GM18499 (cell line): ENCODE measurements at regions not wholly inside any gene's neighbourhood (a gene's known extent, or its start where the extent isn't known, plus 50 kb on each side); places are given as distances from the start of the nearest gene placed in this dataset.

Experiments
- ATAC-seq: cut with Tn5 transposase; IDR thresholded peaks from one replicate; pipeline ENCODE4 v1.9.1; 2021; ENCODE audit warnings: moderate number of reproducible peaks; ENCODE audit not compliant: insufficient read depth, unreplicated experiment

DNA sequence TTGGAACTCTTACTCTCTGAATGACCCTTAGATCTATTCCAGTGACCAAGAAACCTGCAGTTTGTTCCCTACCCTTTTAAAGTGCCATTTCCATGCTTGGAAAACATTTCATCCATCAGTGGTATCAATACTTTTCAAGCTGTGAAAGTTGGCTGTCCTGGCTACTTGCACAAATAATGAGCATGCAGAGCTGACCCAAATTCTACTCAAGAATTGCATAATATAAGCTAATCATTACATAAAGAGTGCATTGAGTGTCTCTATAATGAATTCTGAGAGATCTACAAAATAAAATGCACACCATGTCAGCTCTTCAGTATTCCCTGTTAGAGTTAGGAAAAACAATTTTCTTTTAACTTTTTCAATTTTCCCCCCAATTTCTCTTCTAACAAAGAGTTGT, 181.3 kb upstream of the HS3ST5 start:
- ATAC-seq, result no peak

DNA sequence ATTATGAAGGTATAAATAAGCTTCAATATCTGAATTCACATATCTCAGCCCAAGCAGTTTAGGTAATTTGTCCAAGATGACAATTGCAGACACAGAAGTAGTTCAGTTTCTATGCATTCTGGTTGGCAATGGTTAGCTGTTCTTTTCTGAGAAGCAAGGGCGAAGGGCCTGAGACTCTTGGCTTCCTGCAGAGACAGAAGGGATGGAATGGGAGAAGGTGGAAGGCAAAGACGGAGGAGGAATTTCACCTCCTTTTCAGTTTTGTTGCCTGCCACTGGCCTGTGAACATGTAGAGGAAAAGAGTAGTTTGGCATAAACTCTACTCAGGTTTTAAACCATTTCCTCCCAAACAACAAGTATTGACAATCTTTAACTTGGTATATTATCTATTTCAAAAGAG, 180.7 kb upstream of the HS3ST5 start:
- no peak for ATAC-seq

DNA sequence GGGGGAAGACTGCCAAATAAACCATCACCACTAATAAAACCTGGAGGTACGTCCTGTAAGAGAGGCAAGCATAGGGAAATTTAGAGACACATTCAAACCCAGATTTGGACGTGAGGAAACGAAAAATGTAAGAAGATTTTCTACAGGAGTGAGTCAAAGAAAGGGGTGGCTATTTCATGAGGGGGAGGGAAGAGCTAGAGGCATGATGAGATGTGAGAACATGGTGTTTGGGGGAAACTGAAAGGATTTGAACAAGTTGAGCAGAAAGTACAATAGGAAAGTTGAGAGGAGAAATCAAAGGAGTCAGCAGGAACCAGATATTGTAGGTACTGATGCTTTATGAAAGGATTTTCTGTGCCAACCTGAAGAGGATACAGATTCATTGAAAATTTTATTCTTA, 179.1 kb upstream of the HS3ST5 start:
- ATAC-seq, result no peak

DNA sequence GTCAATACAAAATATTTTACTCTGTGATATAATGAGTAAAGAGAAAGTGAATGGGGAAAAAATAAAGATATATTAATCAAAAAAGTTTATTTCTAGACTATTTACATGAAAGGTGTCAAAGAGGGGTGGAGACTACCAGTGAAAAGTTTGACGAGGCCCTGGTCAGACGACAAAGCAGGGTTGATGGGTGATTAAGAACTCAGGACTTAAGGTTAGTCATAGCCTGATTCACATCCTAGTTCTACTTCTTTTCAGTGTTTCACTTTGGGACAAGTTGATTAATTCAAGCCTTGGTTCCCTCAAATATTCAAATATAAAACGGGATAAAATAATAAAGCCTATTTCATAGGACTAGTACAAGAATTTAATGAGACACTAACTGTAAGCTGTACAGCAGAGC, 178.2 kb upstream of the HS3ST5 start:
- ATAC-seq, result no peak

DNA sequence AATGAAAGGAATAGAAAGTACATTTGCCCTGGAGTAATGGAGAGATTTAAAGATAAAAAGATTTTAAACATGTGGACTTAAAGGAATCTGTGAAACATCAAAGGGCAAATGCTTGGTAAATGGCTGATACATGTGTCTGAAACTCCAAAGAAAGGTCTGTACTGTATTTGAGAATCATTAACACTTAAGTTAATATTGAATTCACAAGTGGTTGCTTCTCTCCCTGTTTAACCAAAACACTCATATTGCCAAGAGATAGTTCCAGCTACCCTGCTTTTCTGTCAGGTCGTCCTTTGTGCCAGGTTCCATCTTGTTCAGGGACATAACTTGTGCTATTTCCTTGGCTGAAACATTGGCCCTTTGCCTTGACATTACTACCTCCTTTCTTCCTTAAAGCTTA, 171.3 kb upstream of the HS3ST5 start:
- ATAC-seq, result no peak

DNA sequence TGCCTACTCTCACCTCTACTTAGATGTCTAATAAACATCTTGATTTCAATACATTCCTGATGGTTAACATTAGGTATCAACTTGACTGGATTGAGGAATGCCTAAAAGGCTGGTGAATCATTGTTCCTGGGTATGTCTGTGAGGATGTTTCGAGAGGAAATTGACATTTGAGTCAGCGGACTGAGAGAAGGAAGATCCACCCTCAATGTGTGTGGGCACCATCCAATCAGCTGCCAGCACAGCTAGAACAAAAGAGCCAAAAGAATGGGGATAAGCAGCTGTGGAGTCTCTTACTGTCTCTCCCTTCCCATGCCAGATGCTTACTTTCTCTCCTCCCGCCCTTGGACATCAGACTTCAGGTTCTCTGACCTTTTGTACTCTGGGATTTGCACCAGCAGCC, 128.6 kb upstream of the HS3ST5 start:
- no peak for ATAC-seq

DNA sequence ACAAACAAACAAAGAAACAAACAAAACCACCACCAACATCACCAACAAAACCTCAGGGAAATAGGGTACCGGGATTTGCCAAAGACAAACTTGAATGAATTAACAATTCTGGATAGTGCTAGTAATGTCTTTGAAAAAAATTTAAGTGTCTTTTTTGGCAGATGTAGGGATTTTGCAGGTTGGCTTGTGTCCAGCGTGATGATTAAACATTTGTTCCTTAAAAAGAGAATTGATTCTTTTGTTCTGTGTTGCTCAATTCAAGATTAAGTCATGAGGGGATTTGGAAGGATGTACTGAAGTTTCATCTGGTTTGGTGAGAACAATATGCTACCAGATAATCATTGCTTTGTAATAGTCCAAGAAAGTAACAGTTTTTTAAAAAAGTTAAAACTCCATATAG, 125.1 kb upstream of the HS3ST5 start:
- no peak for ATAC-seq

DNA sequence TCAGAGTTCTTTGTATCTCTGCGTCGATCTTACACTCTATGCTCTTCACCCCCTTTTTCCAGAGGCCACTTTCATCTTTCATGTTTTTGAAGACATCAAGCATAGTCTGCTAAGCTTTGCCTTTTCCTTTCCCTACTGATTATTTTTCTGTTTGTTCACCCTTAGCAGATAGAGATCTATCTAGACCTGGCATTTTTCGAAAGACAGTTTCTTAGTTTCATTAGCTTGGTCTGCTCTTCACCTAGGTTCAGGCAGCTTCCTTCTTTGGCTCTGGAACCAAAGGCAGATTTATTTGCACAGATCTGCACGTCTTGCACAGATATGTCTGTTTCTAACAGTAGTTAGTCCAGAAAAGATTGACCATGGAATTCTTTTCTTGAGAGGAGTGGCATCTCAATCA, 122.7 kb upstream of the HS3ST5 start:
- no peak for ATAC-seq

DNA sequence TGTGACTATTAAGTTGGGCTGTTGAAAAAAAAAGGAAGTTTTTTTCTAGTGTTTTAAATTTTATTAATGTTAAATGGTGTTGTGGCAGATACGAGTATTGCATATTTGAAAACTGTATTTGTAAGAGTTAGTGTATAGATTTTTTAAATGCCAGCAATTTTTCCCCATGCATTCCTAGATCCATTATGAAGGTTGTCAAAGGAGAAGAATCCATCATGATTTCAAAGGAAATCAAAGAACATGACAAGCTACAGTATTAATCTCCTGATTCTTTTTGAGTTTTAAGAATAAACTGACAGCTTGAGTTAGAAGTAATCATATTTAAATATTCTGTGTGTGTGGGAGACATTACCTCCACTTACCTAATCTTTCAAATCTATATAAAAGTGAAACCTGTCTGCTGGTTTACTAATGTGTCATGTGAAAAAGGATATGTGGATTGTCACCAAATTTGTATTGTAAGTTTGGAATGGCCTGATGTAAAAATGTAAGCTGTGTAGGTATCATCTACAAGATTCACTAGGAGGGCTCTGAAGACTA, 111.0 kb upstream of the HS3ST5 start:
- ATAC-seq, result no peak

DNA sequence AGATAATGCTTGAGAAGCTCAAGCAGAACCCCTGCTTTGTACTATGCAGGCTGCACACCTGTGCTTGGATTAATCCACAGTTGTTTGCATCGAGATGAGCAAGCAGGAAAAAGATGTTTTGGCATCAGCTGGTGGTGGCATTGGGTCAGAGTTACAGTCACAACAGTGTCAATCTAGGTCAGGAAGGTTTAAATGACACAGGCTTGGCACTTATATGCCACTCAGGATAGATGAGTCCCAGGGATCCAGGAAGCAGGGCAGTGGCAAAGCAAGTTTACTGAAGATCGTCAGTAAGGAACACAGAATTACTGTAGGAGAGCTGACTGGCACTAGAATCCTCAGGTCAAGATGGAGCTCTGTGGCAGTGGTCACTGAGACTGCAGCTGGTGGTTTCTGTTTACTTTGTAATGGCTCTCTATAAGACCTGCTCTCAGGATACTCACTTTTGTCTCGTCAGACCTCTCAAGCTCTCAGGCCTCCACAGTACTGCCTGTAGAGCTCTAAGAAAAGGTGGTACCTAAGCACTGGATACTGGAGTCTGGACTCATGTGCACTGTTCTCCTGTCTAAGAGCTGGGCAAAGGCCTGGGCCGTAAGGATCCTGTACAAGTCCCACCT, 110.1 kb upstream of the HS3ST5 start:
- ATAC-seq, result no peak

DNA sequence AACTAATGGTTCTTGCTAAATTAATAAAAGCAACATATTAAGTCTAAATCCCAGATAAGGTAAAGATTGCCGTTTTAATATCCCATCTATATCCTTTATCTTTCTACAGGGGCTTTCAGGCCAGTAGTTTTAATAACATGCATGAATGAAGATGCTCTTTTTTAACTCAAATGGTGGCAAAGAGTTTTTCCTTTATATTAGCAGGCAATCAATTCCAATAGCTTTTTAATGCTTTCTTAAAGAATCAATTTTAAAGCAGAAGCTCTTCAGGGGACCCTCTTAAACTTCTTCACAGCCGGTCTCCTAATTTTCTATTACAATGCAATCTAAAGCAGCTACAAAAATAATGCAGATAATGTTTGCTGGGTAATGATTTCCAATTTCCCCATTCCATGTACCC, 107.8 kb upstream of the HS3ST5 start:
- ATAC-seq, result no peak

DNA sequence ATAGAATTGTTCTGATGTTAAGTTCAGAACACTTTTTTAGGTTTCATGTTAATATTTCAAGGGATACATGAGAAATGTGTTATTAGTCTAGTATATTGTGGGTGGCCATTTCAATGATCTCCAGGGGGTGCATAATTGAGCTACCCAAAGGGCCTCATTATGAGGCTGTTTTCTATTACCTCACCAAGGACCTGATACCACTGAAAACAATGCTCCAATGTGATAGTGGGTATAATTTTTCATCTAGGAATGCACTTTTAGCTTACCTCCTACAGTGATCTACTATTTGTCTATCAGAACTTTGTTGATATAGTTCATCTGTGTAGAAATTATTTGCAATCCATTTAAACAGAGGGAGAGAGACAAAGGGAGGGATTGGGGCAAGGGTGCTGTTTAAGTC, 106.8 kb upstream of the HS3ST5 start:
- ATAC-seq, result no peak

DNA sequence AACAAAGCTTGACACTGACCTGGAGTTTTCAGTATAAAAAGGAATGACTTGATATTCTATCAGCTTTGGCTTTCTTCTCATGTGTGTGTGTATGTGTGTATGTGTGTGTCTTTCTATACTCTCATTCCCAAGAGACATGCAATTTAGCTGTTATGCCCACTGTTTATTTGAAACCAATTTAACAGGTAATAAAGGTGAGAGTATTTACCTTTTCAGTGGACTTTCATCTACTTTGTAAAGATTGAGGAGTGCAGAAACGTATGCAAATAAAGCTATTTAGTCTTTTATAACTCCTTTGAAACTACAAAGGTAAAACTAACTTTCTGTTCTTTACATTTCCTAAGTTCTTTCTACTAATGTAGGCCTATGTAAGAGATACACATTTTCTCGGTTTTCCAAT, 103.5 kb upstream of the HS3ST5 start:
- no peak for ATAC-seq

DNA sequence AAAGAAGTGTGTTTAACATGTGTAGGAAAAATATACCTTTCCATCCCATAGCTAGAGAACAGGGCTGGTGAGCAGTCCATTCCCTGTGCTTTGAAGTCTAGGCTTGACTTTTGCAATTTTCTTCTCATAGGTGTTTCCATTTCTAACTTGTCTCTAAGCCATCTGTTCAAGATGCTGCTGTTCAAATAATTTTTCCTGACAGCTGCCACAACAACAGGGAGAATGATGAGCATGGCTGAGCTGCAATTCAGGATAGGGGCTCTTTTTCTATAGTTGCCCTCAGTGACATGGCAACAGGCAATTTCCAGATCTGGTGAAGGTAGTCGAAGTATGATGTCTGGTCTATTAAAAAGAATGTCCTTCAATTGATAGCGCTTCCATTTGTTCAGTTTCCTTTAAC, 103.0 kb upstream of the HS3ST5 start:
- no peak for ATAC-seq

DNA sequence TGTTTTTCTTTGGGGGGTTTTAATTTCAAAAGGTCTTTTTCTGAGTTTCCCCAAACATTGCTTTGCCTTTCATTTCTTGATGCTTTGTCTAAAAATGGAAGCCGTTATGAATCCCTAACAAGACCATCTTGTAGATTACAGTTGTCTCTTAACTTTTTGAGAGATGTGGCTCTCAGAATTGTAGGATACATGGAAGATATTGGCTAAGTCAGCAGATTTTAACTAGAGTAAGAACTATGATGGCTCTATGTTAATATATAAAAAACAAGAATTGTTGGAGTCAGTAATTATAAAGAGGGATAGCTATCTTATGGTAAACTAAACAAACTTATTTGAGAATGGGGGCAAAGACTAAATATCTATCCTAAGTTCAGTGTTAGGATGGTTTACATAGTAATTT, 96.6 kb upstream of the HS3ST5 start:
- no peak for ATAC-seq

DNA sequence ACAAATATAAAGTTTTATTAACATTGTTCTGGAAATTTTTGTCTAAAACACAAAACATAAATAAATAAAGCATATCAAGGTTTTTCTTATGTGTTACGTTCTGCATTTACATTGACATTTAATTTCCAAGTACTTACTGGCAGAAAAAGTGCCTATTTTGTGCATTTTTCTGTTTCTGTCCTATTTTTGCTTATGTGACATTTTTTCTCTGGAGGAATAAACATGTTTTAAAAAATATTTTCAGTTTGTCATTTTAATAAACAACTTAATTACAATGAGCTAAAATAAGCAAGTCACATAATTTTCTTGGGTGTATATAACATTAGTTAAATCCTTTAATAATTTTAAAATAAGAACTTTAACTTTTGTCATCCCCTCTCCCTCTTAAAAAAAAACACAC, 94.4 kb upstream of the HS3ST5 start:
- no peak for ATAC-seq

DNA sequence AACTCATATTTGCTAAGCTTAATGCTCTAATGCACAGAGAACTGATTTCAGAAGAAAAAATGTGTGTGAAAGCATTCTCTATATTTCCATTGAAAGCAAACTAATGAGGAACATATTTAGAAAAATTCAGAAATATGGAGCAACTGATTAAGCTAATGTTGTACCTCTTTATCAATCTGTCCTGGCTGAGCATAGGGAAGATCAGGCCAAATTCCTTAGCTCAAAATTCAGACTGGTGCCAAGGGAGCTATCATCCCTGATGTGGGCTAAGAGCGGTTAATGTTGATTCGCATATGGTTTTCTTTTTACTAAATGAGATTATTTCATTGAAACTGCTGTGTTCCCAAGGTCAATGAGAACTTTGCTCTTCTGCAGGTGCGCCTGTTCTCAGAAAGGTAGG, 93.9 kb upstream of the HS3ST5 start:
- no peak for ATAC-seq

DNA sequence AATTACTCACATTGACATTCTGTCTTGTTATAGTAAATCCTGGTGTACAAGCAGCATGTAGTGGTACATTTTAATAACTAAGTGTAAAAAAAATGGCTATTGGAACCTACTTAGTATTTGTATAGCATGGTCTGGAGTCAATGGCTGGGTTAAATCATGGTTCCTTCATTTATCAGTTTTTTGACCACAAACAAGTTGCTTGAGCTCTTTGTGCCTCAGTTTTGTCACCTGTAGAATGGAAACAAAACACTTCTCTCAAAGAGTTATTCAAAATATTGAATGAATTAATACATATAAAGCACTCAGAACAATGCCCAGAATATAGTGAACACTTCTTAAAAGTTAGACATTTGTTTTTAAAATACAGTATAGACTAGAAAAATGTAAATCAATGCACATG, 93.2 kb upstream of the HS3ST5 start:
- ATAC-seq, result no peak

DNA sequence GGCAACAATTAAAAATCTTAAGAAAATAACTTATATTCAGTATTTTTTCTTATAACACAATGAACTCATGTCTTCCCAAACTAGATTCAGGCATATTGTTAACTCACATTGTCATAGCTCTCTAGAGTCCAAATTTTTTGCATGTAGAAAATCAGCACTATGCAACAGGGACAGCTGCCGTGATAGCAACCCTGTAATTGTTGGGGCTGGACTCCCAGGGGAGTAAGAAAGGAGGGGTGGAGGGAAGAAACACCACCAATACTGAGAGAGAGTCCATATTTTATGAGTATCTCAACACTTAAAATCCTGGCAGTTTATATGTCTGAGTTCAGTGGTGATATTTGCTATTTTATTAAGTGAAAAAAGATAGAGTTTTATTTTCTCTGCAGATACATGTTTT, 89.6 kb upstream of the HS3ST5 start:
- ATAC-seq, result no peak

DNA sequence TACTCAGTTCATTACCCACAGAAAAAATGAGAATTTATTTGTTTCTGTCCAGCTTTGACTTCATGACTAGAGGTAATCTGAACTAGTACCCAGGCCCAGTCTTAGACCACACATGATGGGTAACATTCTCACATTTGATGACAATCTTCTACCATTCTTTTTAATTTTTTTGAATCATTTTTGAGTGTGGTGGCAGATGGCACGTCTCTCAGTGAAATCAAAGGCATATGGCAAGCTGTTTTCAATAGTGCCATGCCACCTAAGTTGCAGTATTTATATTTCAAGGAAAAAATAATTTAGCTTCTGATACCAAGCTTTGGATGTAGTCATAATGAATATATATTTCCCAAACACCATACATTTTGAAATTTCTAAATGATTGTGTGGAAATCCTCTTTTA, 88.8 kb upstream of the HS3ST5 start:
- no peak for ATAC-seq

DNA sequence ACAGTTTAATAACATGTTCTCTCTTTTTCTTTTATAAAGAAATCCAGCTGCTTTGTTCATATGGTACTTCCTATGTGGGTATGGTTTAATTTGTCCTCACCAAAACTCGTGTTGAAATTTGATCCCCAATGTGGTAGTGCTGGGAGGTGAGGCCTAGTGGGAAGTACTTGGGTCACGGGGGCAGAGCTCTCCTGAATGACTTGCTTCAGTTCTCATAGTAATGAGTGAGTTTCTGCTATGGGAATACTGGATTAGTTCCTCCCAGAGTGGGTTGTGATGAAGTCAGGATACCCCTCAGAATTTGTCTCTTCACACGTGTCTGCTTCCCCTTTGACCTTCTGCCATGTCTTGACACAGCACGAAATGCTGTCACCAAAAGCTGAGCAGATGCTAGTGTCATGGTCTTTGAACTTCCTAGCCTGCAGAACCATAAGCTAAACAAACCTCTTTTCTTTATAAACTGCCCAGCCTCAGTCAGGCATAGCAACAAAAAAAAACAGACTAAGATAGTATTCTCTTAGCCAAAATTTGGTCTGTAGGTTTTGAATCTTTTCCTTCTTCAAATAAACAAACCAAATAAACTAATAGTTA, 87.8 kb upstream of the HS3ST5 start:
- ATAC-seq, result no peak

DNA sequence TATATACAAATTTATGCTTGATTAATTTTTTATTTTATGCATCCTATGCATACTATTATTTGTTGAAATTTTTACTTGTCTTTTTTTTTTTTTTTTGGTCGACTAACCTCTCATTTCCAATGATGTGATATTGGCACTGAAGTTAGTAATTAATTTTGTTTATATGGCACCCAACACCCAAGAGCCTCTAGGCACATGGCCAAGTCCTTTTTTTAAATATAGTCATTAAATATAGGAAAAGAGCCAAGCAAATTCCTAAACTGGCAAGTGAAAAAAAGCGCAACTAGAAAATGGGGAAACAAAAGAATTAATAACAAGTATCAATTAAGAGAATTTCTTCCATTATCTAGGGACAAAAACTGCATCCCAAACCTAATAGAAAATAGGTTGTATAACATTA, 85.5 kb upstream of the HS3ST5 start:
- ATAC-seq, result no peak
